HepG2 (cell line): ENCODE measurements at regions not wholly inside any gene's neighbourhood (a gene's known extent, or its start where the extent isn't known, plus 50 kb on each side); places are given as distances from the start of the nearest gene placed in this dataset.

Source experiments
- ATAC-seq: fragments of 200-7000 bp; cut with Tn5 transposase; 3 replicates; pipeline ENCODE4 v1.9.1; 2020; ENCODE audit warnings: mild to moderate bottlenecking, moderate library complexity
- BruUV-seq: library from RNA; stranded (reverse); fragments of 400-500 nt; replicated peaks from 2 replicates; lab custom pipeline; 2021; lab: Mats Ljungman, UMichigan
- CTCF ChIA-PET: fragments of 300-600 bp; formaldehyde crosslinking; extraction: SDS; loops from one replicate; lab custom pipeline; 2021; ENCODE audit warnings: low total read pairs, inconsistent platforms, low intra/inter-chr PET ratio; lab: Yijun Ruan, JAX
- POLR2A ChIA-PET: fragments of 350-600 bp; sonication (Branson Sonifier 250); formaldehyde crosslinking; loops from one replicate; lab custom pipeline; 2020; ENCODE audit warnings: antibody characterized with exemption, inconsistent platforms; lab: Yijun Ruan, JAX
- DNase-seq: peaks from one replicate; pipeline ENCODE4 v3.0.0-alpha.2; 2015; ENCODE audit warnings: low spot score
- FAIRE-seq: peaks from 3 replicates; lab custom pipeline; 2011; peaks lifted over from hg19 to GRCh38; lab: Jason Lieb, UNC
- H2AFZ ChIP-seq: one replicate; pipeline ENCODE4 v1.6.1; 2011; ENCODE audit warnings: low read length, inconsistent platforms
- H3K27ac ChIP-seq: fragments of 300-600 bp; 3 replicates; pipeline ENCODE4 v1.8.0; 2011; ENCODE audit warnings: mixed run types, mild to moderate bottlenecking, mixed read lengths, low read length, inconsistent platforms; ENCODE audit not compliant: insufficient read depth; ENCODE audit errors: extremely low read length
- H3K27me3 ChIP-seq, 2 experiments: fragments of 200-600 bp in 1 of 2; 2 replicates in 1 of 2; 3 replicates in 1 of 2; pipeline versions ENCODE4 v1.6.0 to v1.8.0; 2011; ENCODE audit warnings: low read length in 2 of 2, mild to moderate bottlenecking in 2 of 2, moderate library complexity in 2 of 2, inconsistent platforms in 1 of 2; ENCODE audit not compliant: insufficient read depth in 2 of 2, control insufficient read depth in 1 of 2
- H3K36me3 ChIP-seq, 2 experiments: fragments of 200-600 bp in 1 of 2; replicated peaks in 1 of 2; 2 replicates in 1 of 2; 3 replicates in 1 of 2; pipeline versions ENCODE4 v1.5.1 to v1.8.0; 2011; ENCODE audit warnings: low read length in 2 of 2, inconsistent platforms in 1 of 2; ENCODE audit not compliant: insufficient read depth in 2 of 2, control insufficient read depth in 1 of 2
- H3K4me1 ChIP-seq: 2 replicates; pipeline ENCODE4 v1.5.1; 2012; ENCODE audit warnings: low read length, inconsistent platforms; ENCODE audit not compliant: insufficient read depth
- H3K4me2 ChIP-seq: 2 replicates; pipeline ENCODE4 v1.6.0; 2011; ENCODE audit warnings: low read depth, low read length, inconsistent platforms
- H3K4me3 ChIP-seq, 3 experiments: fragments of 200-600 bp in 1 of 3; sonication (generic), shearing (Covaris generic) in 1 of 3; replicated peaks in 1 of 3; 2 replicates each; pipeline ENCODE4 v1.5.1; 2011 to 2016; ENCODE audit warnings: low read length in 3 of 3, inconsistent platforms in 2 of 3, low read depth in 2 of 3, mild to moderate bottlenecking in 2 of 3, control low read depth in 1 of 3, mixed read lengths in 1 of 3; ENCODE audit not compliant: insufficient read depth in 1 of 3
- H3K79me2 ChIP-seq: one replicate; pipeline ENCODE4 v1.6.1; 2011; ENCODE audit warnings: low read length, inconsistent platforms; ENCODE audit not compliant: insufficient read depth
- H3K9ac ChIP-seq: 2 replicates; pipeline ENCODE4 v1.6.0; 2011; ENCODE audit warnings: mild to moderate bottlenecking, low read depth, low read length, inconsistent platforms; ENCODE audit not compliant: insufficient read depth
- H3K9me3 ChIP-seq: 2 replicates; pipeline ENCODE4 v1.5.1; 2012; ENCODE audit warnings: mild to moderate bottlenecking, low read length
- H4K20me1 ChIP-seq: 2 replicates; pipeline ENCODE4 v1.6.0; 2011; ENCODE audit warnings: inconsistent platforms, mild to moderate bottlenecking, low read length, moderate library complexity; ENCODE audit not compliant: insufficient read depth
- ATF3 ChIP-seq: sonication (generic); formaldehyde crosslinking; IDR thresholded peaks from 2 replicates; pipeline ENCODE4 v1.4.0; 2020; ENCODE audit warnings: missing genetic modification reagents
- HNRNPH1 ChIP-seq: fragments of 200-400 bp; formaldehyde crosslinking; optimal IDR thresholded peaks from 2 replicates; pipeline ENCODE3; 2017; ENCODE audit warnings: mild to moderate bottlenecking, low read depth, low read length
- IRF9 ChIP-seq: sonication (generic); formaldehyde crosslinking; IDR thresholded peaks from 2 replicates; pipeline ENCODE4 v1.8.0; 2022; ENCODE audit warnings: missing genetic modification reagents, mild to moderate bottlenecking, borderline replicate concordance
- MIER2 ChIP-seq: IDR thresholded peaks from 2 replicates; pipeline ENCODE4 v1.6.1; 2016; ENCODE audit warnings: missing biosample characterization, missing genetic modification reagents
- MNT ChIP-seq: fragments of 450-650 bp; IDR thresholded peaks from 2 replicates; pipeline ENCODE4 v1.6.1; 2016
- PCBP1 ChIP-seq: fragments of 200-400 bp; formaldehyde crosslinking; IDR thresholded peaks from 2 replicates; pipeline ENCODE4 v1.6.1; 2017; ENCODE audit warnings: mild to moderate bottlenecking, low read depth, low read length, borderline replicate concordance
- RXRB ChIP-seq: IDR thresholded peaks from 2 replicates; pipeline ENCODE4 v1.6.1; 2016; ENCODE audit warnings: borderline replicate concordance, missing genetic modification reagents, missing compliant biosample characterization
- SRF ChIP-seq: IDR thresholded peaks from 2 replicates; pipeline ENCODE4 v1.6.1; 2011; ENCODE audit warnings: mild to moderate bottlenecking, low read depth, low read length, moderate library complexity
- ZFAT ChIP-seq: sonication (generic); formaldehyde crosslinking; conservative IDR thresholded peaks from 2 replicates; pipeline ENCODE4 v1.8.1; 2023; ENCODE audit warnings: missing genetic modification reagents, inconsistent platforms
- ZIK1 ChIP-seq: sonication (generic); formaldehyde crosslinking; IDR thresholded peaks from 2 replicates; pipeline ENCODE4 v1.5.0; 2020; ENCODE audit warnings: mild to moderate bottlenecking, low read depth, missing genetic modification reagents, borderline replicate concordance
- ZNF260 ChIP-seq: sonication (generic); formaldehyde crosslinking; IDR thresholded peaks from 2 replicates; pipeline ENCODE4 v1.4.0; 2020; ENCODE audit warnings: missing genetic modification reagents, low read depth, mild to moderate bottlenecking, borderline replicate concordance
- ZNF510 ChIP-seq: sonication (generic); formaldehyde crosslinking; IDR thresholded peaks from 2 replicates; pipeline ENCODE4 v1.4.0; 2020; ENCODE audit warnings: low read depth, mild to moderate bottlenecking, missing genetic modification reagents
- WGBS: methylation state at CpG from one replicate; pipeline ENCODE4 v1.1.6; 2017; ENCODE audit warnings: low lambda C conversion rate; 5-methylcytosine and 5-hydroxymethylcytosine counted together
- in situ Hi-C: cut with HindIII; loops from 2 replicates; pipeline ENCODE4 v1.10.0; 2017; ENCODE audit warnings: low pct_unique_long_range_greater_than_20kb; ENCODE audit not compliant: extremely low pct_ligation_motif_present
- intact Hi-C: fragments of 100-400 bp; cut with micrococcal nuclease; formaldehyde crosslinking; loops from one replicate; pipeline ENCODE4 v1.10.0; 2022; ENCODE audit not compliant: unreplicated experiment

GRCh38 chr3:104548401-104548800 is 818.3 kb upstream of the ALCAM start (continued):
- TF ChIP-seq ZNF260 (CRISPR knock-in tag) (no peak), ZNF510 (CRISPR knock-in tag) (no peak), MNT (no peak), IRF9 (CRISPR knock-in tag) (no peak), ATF3 (CRISPR knock-in tag) (no peak), HNRNPH1 (no peak)

GRCh38 chr3:104549099-104549714 is 817.5 kb upstream of the ALCAM start:
- Histone ChIP-seq H3K9me3 (no peaks in the 10 kb centered on the region), H3K4me2 (no peak overlapping the region), H3K27me3 (no peaks in the 10 kb centered on the region), H2AFZ (no peak overlapping the region), H3K27ac (no peak overlapping the region), H3K36me3 (no peaks in the 10 kb centered on the region), H4K20me1 (no peaks in the 10 kb centered on the region), H3K4me3 (no peak overlapping the region), H3K4me1 (no peaks in the 10 kb centered on the region), H3K79me2 (no peaks in the 10 kb centered on the region), H3K9ac (no peak overlapping the region)
- DNase-seq (no peak), FAIRE-seq (no peak), ATAC-seq (no peak)
- BruUV-seq, result no TSS peak
- ChIA-PET CTCF (no interaction called here), POLR2A (no interaction called here)
- TF ChIP-seq SRF, result no peak
- TF ChIP-seq ZFAT (CRISPR knock-in tag), result no peak
- TF ChIP-seq ZIK1 (CRISPR knock-in tag), result no peak
- no peak for TF ChIP-seq RXRB (CRISPR knock-in tag)
- TF ChIP-seq PCBP1, result no peak
- TF ChIP-seq MIER2 (CRISPR knock-in tag), result no peak
- 18% methylated on average over 4 of the region's 4 CpGs for WGBS
- in situ Hi-C loops (no loop called here), intact Hi-C loops (no loop called here)
